CD1c-positive myeloid dendritic cell (primary cell): ENCODE measurements at regions not wholly inside any gene's neighbourhood (a gene's known extent, or its start where the extent isn't known, plus 50 kb on each side); places are given as distances from the start of the nearest gene placed in this dataset.

Experiments
- DNase-seq: peaks from one replicate; pipeline ENCODE4 v3.0.0-alpha.2; 2016; ENCODE audit errors: extremely low spot score

DNA sequence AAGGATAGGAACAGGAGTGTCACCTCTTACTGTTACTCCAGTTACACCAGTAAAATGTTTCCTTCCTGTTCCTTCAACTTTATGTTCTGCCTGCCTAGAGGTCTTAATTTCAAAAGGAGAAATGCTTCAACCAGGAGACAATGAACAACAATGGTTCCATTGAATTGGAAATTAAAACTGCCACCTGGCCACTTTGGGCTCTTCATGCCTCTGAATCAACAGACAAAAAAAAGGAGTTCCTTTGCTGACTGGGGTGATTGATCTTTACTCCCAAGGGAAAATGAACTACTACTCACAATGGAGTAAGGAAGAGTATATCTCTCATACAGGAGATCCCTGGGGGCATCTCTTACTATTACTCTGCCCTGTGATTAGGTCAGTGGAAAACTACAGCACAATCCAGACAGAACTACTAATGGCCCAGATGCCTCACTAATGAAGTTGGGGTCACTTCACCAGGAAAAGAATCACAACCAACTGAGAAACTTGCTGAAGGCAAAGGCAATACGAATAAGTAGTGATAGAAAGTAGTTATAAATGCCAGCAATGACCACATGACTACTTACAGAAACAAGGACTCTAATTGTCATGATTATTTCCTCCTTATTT is 76.6 kb upstream of the PRDX6 start:
- DNase-seq: no peak

DNA sequence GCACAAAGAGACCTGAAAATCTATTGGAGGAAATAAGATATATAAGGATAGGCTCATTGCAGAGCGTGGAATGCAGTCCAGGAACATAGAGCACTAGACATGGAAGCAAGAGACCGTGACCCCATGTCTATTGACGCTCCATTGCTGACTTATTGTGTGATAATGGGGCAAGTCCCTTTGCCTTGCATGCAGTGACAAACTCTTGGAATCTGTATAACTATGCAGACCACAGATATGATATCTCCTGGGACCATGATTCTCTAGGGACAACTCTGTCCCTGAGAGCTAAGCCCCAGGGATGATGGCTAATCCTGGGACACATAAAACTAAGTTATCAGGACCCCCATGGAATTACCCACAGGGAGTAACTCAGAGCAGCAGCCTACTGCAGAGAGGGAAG is 73.1 kb upstream of the PRDX6 start:
- DNase-seq: no peak

DNA sequence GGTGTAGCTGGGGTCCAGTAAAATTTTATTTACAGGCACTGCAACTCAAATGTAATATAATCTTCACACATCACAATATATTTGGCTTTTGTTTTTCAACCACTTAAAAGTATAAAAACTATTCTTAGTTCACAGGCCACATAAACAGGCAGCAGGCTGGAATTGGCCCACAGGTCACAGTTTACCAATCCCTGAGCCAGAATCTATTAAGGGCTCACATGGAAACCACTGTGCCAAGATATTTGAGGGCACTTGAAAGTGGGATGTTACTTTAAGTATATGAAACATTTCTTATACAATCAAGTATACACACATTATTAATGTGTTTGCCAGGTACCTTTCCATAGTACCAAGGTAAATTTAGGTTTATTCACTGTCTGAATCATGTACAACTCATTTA is 71.9 kb upstream of the PRDX6 start:
- DNase-seq: no peak

DNA sequence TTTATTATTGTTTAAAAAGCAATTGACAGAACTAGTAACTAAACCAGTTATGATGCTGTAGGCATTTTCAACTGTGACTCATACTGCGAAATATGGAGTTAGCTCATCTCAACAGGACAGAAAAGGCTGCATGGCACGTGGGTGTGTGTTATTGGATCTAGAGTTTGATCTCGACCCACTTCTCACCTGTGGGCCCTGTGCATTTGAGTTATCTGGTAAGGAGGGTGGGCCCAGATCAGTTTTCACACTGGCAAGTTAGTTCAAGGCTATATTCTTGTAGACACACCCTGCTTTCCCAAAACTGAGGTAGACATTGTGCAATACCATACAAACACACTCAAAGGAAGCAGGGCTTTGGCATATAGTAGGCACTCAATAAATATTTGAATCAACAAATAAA is 71.3 kb upstream of the PRDX6 start:
- DNase-seq: no peak

DNA sequence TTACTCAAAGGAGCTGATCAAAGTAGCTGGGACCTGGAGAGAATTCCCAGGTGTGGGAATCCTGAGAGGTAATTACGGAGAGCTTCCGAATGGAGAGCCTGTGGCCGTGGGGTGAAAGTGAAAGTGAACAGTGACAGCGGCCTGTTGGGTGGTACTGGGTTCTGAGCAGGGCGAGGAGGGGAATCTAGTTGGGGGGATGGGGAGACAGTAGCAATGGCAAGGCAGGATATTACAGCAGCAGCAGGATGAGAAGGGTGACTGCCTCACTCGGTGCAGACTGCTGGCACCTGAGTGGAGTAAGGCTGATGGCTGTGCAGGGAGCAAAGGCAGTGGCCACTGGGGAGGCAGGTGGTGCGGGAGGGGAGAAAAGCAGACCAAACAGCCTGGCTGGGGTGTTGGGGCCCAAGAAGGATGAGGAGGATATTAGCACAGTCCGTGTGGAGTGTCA is 70.3 kb upstream of the PRDX6 start:
- no peak for DNase-seq

DNA sequence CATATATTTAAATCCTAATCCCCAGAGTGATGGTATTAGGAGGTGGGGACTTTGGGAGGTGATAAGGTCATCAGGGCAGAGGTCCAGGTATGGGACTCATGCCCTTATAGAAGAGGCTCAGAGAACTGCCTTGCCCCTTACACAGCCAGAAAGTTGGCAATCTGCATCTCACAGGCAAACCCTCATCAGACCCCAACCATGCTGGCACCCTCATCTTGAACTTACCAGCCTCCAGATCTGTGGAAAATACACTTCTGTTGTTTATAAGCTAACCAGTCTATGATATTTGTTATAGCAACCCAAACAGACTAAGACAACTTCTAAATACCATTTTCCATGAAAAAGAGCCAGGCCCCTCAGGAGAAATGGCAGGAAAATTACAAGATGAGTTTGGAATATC is 69.3 kb upstream of the PRDX6 start:
- DNase-seq: no peak

DNA sequence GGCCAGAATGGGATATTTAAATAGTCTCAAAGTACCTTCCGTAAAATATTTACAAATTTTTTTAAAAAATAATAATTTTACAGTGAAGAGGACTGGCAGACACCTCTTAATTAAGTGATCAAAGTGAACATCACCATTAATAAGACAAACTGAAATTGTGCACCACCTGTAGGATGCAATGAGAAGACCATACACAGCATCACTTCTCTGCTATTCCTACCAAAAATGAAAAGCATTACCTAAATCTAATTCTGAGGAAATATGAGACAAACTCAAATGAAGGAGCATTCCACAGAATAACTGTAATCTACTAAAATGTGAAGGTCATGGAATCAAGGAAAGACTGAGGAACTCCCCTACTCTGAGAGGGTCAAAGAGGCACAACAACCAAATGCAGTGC is 68.2 kb upstream of the PRDX6 start:
- DNase-seq: no peak

DNA sequence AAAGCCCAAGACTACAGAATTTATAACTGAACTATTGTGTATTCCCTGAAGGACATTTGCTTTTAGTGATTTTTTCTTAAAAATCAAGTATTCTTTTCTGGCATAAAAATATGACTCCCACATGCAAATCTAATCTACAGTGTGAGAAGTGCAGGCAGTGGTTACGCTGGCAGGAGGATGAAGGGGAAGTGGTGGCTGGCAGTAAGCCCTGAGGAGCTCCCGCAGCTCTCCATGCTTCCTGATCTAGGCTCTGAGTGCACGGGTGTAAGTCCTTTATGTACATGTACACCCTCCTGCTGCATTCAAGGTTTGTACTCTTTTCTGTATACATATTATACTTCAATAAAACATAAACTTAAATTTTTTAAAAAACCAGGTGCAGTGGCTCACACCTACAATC is 67.5 kb upstream of the PRDX6 start:
- DNase-seq: peak; percentile 75

DNA sequence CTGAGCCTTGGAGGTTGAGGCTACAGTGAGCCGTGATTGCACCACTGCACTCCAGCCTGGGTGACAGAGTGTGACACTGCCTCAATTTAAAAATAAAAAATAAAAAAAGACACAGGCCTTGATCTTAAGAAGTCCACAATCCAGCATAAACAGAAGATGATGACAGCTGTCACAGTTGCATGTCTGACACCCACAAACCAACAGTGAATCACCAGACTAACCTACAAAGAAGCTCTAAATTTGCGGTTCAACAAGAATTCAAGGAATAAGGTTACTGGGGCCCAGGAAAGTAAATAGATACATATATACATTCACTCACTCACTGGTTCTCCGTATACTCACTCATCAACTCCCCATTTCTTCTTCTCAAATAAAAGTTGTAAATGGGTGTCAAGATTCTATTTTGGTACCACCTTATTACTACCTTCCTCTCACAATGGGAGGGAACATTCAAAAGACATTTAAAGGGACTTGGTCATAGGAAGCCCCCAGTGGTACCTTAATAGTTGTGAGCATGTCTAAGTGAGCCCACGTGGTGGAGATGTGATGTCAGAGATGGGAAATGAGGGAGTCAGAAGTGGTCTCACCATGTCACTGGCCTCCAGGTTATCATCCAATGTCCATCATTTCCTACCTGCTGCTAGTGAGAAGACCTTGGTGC is 66.9 kb upstream of the PRDX6 start:
- DNase-seq: peak; percentile 30

DNA sequence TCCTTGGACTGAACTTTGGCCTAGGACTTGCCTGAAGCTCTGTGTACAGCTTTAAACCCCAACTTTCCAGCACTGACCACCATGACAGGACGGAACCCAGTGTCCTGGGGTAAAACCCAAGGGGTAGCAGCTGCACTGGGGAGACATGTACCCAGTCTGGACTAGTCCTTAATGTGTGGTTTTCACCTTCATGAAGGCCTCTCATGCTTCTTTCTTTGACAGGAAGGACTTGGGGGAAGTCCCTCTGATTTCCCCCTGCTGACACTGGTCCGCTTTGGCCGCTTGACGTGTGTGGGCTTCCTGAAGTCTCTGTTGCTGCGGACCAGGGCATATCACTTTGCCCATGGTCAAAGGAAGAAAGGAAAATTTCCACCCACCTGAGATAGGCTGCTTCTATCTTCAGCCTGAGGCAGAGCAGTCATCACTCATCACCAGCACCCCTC is 66.3 kb upstream of the PRDX6 start:
- DNase-seq: peak; percentile 44

DNA sequence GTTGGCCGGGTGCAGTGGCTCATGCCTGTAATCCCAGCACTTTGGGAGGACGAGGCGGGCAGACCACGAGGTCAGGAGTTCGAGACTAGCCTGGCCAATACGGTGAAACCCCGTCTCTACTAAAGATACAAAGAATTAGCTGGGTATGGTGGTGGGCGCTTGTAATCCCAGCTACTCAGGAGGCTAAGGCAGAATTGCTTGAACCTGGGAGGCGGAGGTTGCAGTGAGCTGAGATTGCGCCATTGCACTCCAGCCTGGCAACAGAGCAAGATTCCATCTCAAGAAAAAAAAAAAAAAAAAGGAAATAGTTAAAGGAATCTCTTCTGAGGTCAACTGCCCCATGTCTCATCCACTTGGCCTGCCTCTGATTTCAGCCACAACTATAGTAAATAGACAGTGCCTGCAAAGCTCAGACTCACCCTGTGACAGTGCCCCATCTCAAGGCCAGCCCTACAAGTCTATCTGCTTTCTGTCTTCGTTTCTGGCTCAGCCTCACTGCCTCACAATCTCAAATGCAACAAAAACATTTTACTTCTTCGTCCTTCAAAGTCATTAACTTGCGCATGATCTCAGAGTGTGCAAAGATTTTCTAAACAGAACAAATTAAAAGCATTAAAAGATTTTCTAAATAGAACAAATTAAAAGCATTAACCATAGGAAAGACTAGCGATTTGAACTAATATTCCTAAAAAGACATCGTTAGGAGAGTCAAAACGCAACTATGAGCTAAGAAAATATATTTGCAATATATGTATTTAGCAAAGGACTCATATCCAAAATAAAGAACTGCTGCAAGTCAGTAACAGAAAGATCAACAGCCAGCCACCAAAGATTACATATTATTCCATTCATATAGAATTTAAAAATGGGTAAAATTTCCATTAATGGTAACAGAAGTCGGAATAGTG is 65.0 kb upstream of the PRDX6 start:
- DNase-seq: no peak

DNA sequence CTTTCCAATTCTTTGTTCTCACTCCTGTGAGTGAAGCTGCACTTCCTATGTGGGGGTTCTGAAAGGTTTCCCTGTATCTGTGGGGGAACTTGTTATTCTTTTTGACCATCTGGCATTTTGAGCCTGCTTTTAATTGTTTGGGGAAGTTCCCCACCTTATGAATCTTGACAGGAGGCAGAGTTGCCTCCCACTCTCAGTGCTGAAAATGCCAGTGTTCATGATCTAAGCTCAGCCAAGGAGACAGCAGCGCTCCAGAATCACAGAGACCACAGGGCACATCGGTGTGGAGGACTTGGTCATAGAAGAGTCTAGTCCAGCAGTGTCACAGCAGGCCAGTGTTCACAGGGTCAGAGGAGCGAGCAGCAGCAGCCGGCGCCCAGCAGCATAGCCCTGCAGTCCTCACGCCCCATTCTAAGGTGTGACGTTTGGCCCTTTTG is 63.8 kb upstream of the PRDX6 start:
- peak; percentile 47 for DNase-seq

DNA sequence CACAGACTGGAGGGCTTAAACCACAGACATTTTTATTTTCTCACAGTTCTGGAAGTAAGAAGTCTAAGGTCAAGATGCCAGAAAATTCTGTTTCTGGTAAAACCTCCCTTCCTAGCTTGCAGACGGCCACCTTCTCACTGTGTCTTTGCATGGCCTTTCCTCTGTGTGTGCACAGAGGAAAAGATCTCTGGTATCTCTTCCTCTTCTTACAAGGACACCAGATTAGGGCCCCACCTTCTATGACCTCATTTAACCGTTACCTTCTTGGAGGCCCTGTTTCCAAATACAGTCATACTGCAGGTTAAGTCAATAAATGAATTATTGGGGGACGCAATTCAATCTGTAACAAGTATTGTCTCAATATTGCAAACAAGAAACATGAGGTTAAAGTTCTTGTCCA is 63.0 kb upstream of the PRDX6 start:
- peak; percentile 36 for DNase-seq

DNA sequence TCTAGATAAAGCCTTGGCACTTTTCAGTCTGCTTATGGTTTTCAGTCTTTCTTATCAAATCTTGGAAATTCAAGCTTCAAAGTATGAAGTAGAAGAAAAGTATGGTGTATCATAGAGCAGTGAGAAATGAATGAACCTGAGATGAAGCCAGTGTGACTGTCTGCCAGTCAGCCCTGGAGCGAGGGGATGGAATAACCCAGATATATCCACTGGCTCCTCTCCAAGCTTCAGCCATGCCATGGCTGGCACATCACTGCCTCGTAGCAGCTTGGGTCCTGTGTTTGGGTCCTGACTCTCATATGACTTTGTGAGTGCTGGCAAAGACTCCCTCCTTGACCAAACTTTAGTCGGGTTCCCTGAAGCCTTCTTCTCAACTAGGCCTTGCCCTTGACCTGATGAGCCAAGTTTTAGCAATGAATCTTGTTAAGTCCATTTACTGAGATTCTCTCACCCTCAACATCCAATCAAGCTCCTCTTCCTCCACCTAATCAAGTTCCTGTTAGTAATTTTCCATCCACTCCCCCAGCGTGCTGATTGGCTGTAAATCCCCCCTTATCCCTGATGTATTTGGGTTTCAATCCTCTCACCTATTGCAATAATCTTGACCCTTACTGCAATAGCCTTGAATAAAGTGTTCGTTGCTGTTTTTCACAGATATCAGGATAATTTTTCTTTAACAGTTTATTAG is 62.5 kb upstream of the PRDX6 start:
- no peak for DNase-seq

DNA sequence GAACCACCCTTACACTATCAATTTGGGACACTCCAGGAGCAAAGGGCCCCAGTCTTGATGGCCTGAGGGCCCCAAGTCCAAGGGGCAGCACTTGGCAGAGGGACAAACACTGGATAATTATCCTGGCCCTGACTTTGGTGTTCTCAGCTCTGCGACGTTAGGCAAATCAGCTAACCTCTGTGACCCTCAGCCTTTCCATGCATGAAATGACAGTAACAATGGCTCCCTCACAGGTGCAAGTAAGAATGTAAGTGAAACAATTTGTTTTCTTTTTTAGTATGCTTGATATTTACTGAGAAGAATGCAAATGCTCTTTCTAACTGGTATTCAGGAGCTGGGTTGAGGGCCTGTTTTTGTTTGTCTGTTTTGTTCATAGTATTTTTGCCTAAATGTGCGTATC is 61.6 kb upstream of the PRDX6 start:
- no peak for DNase-seq

DNA sequence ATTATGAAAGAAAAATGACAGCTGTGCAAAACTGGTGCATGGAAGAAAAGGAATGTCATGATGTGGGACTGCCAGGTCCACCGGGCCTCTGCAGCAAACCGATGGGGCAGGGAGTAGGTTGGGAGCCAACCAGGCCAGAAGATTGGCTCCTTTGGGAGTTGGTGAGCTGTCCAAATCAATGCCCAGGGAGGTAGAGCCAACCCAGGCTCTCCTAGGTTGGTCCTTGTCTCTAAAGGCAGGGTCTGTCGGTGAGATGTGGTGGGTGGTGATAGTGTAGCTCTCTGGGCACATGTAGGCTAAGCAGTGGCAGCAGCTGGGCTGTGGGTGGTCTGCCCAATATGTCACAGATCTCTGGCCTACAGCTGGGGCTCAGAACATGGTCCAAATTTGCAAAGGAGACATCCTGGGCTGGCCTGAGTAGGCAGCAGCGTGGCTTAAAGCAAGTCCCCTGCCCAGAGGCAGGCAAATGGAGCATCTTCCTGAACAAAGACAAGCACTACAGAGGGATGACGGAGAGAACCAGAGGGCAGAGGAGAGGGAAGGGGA is 61.2 kb upstream of the PRDX6 start:
- DNase-seq: no peak

DNA sequence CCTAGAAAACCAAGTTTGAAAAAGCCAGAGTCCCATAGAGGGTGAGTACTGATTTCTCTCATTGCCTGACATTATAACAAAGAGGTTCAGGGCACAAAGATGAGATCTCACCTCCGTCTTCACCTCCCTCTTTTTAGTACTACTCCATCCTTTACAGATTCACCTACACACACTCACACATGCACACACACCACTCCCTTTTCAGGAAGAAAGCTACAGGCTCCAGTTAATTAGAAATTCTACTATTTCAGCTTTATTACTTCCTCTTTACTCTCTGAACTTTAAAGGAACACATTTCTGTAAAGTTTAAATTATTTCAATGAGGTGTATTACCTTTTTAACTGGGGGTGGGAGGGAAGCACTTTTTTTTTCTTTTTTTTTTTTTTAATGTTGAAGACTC is 59.6 kb upstream of the PRDX6 start:
- DNase-seq: peak; percentile 53

DNA sequence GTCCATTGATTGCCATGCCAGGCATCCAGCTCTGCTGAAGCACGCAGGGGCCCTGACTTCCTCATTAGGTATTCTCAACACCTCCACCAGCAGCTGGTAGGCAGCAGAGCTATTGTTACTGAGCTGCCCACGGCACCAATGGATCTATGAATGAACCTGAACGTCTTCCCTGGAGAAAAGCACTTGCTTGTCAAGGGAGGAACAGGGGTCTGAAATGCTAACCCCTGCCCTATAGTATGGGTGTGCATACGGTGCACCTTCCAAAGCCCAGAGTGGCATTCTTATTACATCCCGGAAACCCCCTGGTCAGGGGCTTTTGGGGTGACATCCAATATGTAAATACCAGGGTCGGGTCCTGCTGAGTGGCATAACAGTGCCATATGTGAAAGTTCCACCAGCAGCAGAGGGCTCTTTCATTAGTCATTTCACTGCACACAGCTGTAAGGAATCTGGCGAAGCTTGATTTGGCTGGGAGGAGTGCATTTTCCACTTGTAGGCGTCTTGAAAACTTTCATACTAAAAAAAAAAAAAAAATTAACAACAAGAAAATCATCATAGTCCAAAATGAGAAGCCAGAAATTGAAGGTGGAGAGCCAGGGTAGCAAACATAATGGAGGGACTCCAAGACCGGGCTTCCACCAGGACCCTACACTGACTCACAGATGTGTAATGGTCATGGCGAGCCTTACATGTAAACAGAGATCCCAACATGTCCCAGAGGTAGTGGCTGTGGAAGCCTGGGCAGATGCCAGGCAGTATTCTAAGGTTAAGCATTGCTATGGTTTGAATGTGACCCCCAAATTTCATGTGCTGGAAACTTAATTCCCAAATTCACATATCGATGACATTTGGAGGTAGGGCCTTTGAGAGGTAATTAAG is 58.8 kb upstream of the PRDX6 start:
- no peak for DNase-seq

DNA sequence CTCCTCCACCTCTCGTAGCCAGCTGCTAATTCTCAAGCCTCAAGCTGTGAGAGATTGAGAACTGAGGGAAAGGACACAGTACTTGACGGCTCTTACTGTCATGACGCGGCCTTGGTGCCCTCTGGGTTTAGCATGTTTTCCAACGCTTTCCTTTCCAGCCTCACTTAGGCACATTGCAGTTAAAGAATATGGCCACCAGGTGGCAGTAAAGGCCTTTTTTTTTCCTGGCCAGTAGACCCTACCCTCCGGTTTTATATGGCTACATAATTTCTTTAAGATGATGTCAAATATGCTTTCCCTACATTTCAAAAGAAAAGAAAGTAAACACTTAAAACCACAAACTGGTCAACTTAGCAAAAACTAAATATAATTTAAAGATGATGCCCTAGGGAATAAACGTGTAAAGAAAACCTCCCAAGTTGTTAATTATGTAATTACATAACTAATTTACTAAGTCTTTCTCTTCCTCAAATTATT is 56.8 kb upstream of the PRDX6 start:
- DNase-seq: peak; percentile 84

DNA sequence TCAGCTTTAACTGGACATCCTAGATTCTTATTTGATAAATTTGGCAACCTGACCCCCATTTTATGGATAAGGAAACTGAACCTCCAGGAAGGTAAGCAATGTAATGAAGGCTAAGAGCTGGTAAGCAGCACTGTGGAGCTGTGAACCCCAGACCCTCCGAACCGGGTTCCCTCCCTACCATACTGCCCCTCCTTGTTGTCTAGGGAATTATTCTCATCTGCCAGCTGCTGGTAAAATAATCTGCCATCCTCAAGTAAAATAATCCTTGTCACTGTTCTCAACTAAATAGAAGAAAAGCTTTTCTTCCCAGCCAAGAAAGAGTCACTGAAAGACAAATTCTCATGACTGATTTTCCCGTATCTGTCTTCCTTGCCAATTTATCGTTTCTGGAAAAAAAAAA is 55.8 kb upstream of the PRDX6 start:
- no peak for DNase-seq

DNA sequence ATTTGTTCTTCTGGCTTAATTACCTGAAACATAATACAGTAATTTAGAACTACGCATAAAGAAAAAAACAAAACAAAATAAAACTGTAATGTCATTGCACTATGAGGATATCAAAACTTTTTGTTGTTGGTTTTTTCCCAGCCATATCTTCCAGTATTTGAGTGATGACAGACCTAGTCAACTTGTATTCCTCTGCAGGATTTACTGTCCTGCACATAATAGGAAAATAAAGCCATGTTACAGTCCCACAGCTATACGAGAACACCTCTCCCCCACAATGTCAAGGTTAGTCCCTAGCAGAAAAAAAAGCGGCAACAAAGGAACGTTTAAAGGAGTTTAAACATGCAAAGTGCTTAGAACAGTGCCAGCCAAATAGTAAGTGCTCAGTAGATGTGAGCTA is 55.3 kb upstream of the PRDX6 start:
- no peak for DNase-seq
